DMS114 treated with DMSO at 0.1 percent for 48 hours (cell line): ENCODE measurements at regions not wholly inside any gene's neighbourhood (a gene's known extent, or its start where the extent isn't known, plus 50 kb on each side); places are given as distances from the start of the nearest gene placed in this dataset.

Source experiments
- DNase-seq: peaks from one replicate; lab custom pipeline; 2025; ENCODE audit not compliant: unreplicated experiment; lab: John Stamatoyannopoulos, UW

DNA sequence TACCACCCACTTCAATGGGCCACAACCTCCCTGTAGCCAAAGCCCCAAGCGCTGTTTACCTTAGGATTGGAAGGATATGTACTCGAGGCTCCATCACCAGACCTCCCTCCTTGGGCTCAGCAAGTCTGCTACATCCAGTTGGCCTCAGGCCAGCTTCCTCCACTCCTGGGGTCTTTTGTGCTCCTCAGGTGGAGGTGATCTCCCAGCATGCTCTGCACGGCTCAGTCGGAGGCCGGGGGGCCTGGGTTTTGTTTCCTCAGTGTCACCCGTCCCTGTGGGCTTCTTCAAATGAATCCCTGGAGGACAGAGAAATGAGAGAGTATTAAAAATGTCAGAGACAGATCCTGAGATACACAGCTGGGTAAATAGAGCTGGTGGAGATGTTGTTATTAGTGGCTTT is 723.1 kb upstream of the TBX3 start:
- DNase-seq = no peak

DNA sequence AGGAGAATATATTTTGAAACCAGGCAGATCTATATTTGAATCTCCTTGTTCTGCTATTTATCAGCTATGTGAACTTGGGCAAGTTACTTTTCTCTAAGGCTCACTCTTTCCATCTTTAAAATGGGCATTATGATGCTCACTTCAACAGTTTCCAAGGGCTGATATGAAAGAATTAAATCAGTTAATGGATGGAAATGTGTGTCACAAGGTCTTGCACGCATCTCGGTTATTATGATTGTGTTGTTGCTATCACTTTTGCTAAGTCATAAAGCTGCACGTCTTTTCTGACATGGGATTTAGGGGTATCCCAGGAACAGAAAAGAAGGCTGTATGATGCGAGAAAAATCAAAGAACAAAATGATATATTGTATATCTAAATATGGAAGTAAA is 721.5 kb upstream of the TBX3 start:
- DNase-seq = no peak

DNA sequence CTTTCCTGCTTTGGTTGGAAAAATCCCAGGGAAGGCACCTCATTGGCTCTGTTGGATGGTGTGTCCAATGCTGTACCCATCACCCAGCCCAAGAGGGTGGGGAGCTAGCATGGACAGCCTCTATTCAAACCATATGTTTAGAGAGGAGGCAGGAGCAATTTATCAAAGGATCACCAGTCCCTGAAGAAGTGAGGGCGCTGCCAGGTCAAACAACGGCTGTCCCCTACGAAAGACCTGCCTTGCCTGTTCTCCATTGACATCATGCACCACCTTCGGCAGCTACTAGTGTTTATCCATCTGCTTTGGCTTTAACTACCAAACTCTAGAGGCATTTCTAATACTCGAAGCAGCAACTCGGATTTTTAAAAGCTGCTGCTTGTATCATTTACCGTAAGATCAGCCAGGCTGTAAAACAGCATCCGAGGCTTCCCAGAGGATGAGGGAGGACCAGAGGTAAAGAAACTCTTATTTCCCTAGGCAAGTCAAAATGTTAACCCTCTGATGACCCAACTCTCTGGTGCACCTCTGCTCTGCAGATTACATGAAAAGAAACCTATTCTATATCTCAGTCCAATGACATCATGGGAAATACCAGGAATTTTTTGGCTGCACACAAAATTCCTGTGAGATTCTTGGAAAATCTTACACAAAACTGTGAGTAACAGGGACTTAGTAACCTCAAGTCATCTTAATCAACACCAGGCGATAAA is 720.9 kb upstream of the TBX3 start:
- DNase-seq = no peak

DNA sequence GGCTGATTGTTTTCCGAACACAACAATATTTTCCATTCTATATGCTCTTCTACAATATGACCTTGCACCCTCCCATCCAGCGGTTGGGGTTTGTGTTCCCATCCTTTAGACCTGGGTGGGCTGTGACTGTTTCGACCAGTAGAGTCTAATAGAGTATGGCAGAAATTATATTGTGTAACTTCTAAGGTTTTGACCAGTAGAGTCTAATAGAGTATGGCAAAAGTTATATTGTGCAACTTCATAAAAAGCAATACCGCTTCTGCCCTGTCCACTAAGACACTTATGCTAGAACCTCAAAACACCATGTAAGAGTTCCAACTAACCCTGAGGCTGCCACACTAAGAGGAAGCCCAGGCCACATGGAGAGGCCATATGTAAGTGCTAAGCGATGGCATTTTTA is 719.7 kb upstream of the TBX3 start:
- no peak for DNase-seq

DNA sequence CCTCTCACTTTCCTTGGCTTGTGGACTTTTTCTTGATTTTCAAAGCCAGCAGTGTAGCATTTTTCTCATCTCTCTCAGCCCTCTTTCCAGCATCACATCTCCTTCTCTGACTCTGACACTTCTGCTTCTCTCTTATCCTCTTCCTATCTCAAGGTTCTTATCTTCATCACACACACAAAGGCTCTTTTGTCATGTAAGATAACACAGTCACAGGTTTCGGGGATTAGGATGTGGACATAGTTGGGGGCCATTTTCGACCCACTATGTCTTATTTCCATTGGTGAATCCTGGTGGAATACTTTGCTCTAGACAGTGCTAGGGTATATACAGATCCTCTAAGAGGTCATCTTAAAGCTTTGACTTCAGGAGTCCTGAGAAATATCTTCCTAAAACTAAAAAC is 719.3 kb upstream of the TBX3 start:
- DNase-seq = no peak

DNA sequence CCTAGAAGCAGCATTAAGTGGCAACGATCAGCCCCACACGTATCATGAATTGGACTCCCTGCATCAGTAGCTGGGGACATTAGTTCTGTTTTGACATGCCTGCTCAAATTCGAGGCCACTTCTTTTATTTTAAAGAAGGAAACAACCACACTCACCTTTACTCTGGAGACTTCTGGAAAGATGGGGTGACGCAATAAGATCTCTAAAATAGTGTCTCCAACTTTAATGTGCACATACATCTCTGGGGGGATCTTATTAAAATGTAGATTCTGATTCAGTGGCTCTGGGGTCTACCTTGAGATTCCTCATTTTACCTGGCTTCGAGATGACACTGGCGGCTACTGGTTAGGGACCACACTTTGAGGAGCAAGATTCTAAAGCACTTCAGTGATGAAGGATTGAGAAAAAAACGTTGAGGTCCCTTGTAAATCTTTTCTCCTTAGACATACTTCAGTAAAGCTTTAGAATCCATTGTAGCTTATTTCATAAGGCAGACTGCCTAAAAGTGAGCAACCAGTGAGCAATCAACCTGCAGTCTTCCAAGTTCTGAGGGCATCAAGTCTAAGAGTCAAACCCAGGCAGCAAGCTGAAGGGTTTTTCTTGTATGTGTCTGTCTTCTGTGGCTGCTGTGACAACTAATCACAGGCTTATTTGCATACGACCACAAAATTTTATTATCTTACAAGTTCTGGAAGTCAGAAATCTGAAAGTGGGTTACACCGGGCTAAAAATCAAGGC is 718.6 kb upstream of the TBX3 start:
- no peak for DNase-seq

DNA sequence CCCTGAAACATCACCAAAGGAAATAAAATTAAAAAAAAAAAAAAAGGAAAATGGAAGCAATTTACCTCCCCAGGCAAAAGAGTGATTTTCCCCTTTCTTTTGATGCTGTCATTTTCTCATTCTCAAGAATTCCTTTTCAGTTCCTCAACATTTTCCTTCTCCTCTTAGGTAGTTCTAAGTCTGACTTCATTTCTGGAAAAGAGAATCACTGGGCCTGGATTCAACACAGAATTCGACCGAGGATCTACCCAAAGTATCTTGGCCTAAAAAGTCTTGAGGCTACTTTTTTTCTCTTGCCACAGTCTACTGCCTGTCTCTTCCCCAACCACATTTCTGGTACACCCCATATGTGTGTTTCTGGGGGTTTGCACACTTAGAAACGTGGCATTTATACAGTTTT is 717.8 kb upstream of the TBX3 start:
- no peak for DNase-seq

DNA sequence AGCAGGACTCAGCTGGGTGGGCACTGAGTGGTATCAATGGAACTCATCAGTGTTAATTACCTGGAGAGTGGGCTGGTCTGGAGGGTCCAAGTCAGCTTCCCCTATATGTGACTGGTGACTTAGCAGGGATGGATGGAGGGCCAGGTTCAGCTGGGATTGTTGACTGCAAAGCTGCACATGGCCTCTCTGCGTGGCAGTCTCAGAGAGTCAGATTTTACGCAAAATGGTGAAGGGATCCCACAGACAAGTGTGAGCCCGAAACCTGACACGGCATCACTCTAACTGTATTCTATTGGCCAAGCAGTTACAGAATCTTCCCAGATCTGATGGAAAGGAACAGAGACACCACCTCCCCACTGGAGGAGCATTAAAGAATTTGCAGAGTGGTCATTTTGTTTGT is 716.0 kb upstream of the TBX3 start:
- DNase-seq = no peak

DNA sequence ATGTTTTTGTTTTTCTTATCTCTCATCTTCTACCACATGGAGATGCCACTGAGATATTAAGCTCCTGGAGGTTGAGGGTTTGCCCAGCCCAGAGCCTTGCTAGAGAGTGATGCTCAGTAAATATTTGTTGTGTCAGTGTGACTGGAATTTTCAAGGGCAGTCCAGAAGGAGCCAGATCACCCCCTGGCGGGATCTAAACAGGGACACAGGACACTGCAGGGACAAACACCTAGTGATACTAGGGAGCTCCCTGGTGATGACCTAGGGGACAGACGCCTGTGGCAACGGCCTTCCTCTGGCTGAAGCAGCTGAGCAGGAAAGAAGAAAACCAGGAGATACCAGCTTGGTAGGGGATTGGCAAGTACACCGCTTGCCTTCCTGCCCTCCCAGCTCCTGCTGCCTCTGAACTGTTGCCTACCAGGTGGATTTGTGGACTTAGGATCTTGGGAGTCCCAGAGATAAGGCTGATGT is 714.4 kb upstream of the TBX3 start:
- no peak for DNase-seq

DNA sequence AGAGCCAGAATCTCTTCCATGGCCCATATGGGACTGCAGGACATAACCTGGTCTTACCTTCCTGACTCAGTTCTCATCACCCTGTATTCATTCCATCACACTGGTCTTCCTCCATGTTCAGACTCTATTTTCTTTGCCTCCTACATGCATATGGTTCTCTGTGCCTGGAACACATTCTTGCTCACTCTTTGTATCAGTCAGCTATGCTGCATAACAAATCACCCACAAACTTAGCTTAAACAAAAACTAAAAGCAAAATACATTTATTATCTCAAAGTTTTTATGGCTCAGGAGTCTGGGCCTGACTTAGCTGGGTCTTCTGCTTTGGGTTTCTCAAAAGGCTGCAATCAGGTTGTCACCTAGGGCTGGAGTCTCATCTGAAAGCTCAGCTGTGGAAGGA is 712.6 kb upstream of the TBX3 start:
- DNase-seq = no peak

DNA sequence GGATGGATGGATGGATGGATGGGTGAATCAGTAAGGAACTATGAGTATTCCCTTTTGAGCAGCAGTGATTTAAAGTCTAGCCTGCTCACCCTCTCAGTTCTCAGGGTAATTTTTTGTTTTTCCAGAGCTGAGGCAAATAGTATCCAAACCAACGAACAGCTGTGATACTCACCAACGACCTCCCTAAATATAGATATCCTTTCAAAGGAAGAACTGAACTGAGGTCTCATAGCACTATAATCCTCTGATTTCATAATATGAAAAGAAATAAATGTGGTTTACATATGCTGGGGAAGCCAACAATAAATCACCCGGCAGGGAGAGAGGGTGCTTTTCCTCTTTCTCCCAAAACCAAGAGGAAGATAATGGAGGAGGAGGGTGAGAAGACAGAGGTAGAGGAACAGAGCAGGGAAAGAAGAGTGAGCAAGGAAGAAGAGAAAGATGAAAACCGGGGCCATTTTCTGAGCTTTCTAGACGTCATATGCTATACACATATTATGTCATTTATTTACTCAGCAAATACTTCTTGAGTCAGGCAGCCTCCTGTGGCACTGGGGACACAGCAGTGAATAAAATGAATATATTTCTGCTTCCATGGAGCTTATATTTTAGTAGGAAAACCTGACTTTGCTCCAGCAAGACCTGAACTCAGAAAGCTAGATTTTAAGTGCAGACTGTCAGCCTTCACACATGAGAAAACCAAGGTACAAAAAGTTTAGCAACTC is 710.7 kb upstream of the TBX3 start:
- DNase-seq = no peak

DNA sequence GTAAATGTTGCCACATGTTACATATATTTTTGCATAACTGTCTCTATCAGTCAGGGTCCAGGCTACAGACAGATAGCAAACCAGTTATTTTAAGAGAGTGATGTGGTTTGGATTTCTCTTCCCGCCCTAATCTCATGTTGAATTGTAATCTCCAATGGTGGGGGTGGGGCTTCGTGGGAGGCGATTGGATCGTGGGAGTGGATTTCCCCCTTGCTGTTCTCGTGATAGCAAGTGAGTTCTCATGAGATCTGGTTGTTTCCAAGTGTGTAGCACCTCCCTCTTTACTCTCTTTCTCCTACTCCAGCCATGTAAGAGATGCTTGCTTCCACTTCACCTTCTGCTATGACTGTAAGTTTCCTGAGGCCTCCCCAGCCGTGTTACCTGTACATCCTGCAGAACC is 704.2 kb upstream of the TBX3 start:
- DNase-seq = no peak

DNA sequence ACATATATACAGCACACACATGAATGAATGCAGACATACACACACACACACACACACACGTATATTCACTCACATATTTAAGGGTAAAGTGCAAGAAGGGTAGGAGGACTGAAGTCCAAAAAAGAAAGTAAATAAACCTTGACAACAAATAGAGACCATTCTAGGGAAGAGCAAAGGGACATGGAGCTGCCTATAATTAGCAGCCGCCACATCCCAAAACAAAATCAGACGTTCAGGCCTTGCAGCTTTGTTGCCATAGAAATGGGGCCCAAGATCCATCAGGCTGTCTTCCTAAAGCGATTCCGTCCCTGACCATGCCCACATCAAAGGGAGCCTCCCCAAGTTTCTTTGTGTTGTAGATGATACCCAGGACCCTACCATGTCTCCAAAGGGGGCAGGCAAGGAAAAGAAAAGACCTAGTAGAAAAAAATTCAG is 703.5 kb upstream of the TBX3 start:
- DNase-seq = no peak

DNA sequence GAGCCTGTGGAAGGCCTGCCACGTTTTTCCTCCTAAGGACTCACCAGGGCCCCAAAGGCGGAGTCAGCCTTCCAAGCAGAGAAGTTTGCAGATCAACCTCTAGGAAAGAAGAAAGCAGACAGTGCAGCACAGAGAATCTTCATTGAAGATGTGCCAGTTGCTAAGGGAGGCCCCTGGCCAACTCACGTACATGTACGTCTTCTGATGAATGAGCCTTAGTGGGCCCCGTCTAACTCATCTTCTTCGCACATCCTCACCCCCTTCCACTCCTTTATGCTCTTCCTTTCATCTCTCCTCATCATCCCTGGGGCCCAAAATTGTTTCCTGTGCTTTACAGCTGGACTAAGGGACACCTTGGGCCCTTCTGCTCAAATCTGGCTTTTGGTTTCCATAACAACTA is 703.0 kb upstream of the TBX3 start:
- DNase-seq = no peak

DNA sequence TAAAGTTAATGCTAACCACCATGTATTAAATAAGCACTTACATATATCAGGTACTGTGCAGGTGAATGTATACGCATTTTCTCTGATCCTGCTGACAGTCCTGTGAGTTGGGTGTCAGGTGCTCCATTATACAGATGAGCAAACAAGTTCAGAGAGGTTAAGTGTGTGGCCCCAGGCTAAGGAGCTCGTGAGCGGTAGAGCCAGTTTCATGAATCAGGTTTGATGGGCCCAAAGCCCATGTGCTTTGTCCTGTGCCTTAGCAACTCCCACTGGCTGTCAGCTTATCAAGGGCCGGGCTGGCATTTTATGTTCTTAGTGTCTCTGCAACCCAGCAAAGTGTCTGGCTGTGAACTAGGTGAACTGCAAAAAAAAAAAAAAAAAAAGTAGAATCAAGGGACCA is 701.2 kb upstream of the TBX3 start:
- no peak for DNase-seq

DNA sequence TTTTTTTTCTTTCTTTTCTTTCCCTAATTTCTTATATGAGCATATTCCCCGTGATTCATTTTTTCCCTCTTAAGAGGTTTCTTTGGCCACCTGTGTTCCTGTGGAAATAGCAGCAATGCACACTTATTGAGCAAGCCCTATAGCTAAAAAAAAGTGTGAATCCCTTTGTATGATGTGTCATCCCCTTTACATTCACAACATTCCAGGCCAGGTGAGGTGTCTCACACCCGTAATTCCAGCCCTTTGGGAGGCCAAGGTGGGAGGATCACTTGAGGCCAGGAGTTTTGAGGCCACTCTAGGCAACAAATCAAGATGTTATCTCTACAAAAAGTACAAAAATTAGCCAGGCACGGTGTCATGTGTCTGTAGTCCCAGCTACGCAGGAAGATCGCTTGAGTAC is 700.4 kb upstream of the TBX3 start:
- no peak for DNase-seq

DNA sequence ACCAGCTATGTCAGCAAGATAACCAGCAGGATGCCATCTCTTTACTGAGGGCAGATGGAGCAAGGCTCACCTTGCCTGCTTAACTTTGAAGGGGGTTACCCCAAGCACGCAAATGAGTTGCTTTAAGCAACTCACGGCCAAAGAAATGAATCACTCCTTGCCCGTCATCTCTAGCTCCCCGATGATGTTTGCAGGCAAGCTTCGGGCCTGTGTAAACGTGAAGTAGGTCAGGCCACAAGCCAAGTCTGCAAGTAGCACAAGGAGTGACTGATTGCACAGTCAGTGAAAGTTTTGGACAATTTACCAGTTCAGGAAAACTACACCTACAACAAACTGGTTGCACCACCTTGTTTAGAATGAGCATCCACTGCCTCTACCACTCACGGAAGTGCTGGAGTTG is 699.7 kb upstream of the TBX3 start:
- DNase-seq = no peak

DNA sequence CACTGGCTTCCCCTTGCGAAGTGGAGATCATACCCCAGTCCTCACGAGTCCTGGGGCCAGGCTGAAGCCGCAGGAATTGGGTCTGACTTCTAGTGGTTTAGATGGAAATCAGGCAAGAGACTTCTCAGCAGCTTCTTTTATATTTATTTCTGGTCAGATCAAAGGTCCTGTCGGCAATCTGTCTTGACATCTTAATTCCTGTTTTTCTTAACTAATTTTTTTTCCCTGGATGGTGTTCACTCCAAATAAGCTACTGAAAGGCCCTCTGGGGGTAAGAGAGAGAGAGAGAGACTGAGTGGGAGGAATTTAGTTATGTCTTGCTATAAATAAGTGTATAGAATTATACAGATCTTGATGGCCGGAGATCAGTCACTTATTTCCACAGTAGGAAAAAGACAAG is 698.7 kb upstream of the TBX3 start:
- no peak for DNase-seq

DNA sequence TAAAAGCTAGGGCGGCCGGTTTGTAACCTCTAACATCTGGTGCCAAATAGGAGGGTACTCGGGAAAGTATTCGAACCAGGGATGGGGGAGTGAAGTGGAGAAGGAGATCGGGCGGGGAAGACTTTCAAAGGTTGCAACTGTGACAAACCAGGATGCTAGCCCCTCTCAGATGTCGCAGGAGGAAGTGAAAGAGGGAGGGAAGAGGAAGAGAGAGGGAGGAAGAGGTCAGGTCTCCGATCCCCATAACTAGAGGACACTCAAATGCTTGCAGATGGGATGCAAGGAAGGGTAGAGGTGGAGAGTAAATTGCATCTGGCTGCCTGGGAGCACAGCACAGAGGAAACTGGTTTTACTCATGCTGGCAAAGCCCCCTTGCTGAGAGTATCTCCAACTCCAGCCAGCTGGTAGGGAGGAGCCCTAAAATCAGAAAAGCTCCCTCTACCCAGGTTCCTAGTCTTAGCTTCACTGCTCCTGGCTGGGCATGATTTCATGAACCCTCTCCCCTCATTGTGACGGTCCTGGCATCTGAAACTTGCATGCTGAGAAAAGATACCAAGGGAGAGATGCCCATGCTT is 696.7 kb upstream of the TBX3 start:
- DNase-seq = no peak

DNA sequence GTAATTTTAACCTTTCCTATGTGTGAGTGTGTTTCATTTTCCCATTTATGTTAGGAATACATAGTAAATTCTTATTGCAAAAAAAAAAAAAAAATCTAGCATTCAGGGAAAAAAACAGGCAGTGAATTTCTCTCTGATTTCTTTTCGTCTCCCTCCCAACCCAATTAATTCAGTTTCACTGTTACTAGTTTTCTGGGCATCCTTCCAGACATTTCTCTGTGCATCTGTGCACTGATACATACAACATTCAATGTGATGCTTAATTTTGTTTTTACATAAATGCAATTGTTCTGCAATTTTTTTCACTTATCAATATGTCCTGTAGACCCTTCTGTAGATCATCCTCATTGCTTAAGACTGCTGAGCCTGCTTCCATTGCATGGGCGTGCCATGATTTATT is 694.3 kb upstream of the TBX3 start:
- DNase-seq = no peak

DNA sequence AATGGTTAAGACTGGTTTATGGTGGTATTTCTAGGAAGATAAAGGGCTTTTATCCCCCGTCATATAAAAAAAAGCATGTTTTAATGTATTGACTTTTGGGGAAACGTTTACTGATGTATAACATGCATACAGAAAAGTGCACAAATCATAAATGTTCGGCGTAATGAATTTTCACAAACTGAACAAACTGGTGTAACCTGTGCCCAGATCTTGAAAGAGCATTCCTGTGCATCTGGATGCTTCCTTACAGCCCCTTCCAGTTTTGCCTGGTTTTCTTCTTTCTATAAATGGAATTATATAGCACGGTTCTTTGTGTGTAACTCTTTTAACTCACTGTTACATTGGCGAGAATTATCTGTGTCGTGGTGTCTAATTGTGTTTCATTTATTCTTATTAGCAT is 693.8 kb upstream of the TBX3 start:
- no peak for DNase-seq

DNA sequence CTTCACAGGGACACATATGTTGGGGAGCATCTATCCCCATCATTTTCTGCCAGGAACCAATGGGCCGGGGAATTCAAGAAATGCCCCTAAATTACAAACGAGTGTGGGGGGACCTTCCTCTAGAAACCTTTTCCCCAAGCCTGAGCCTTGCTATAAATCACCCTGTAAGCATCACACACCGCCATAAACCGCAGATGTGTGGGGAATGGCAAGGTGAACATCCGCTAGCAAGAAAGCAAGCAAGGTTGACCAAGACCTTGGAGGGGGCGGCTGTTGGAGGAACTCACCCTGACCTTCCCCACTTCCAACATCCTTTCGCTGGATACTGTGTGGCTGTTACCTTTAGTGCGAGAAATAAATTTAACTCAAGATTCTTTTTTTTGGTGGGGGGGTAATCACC is 693.3 kb upstream of the TBX3 start:
- no peak for DNase-seq
